ENCODE measurements at regions not wholly inside any gene's neighbourhood (a gene's known extent, or its start where the extent isn't known, plus 50 kb on each side); places are given as distances from the start of the nearest gene placed in this dataset.

GRCh38 chr4:146062340-146062739 lies 113.2 kb upstream of the LSM6 start:
- H3K4me3 ChIP-seq, result no peak overlapping the region
- H3K4me1 ChIP-seq, result no peaks in the 10 kb centered on the region
- no peak overlapping the region for H3K9ac ChIP-seq (ENCODE audit: low read depth in 2 of 2, low read length in 2 of 2)
- no peak for TF ChIP-seq CTCF (IDR thresholded peaks at IDR 0.05)
- H3K36me3 ChIP-seq, result no peaks in the 10 kb centered on the region
- DNase-seq, result no peak
- H3K27me3 ChIP-seq, result no peaks in the 10 kb centered on the region
- no peak overlapping the region for H3K27ac ChIP-seq
- intact Hi-C loops (cut with DNase I), result no loop called here
- no peaks in the 10 kb centered on the region for H3K9me3 ChIP-seq

- H3K9me3 ChIP-seq, result no peaks in the 10 kb centered on the region
- H3K4me1 ChIP-seq, result no peaks in the 10 kb centered on the region
- H3K27me3 ChIP-seq, result no peaks in the 10 kb centered on the region
- no peak overlapping the region for H3K9ac ChIP-seq (ENCODE audit: low read depth in 2 of 2, low read length in 2 of 2)
- no peaks in the 10 kb centered on the region for H3K36me3 ChIP-seq
- no peak for DNase-seq
- H3K27ac ChIP-seq, result no peak overlapping the region
- intact Hi-C loops (cut with DNase I), result no loop called here
- no peak for TF ChIP-seq CTCF (IDR thresholded peaks at IDR 0.05)
- H3K4me3 ChIP-seq, result no peak overlapping the region
Observed at GRCh38 chr4:146061610-146062334, 113.7 kb upstream of the LSM6 start.

- Histone ChIP-seq H3K4me1 (no peaks in the 10 kb centered on the region), H3K9me3 (no peaks in the 10 kb centered on the region), H3K27me3 (no peaks in the 10 kb centered on the region), H3K4me3 (no peak overlapping the region), H3K36me3 (no peaks in the 10 kb centered on the region), H3K27ac (no peak overlapping the region), H3K9ac (ENCODE audit: low read depth in 2 of 2, low read length in 2 of 2) (no peak overlapping the region)
- DNase-seq, result no peak
- TF ChIP-seq CTCF (IDR thresholded peaks at IDR 0.05), result no peak
- intact Hi-C loops (cut with DNase I), result no loop called here
Observed at GRCh38 chr4:146059865-146060264, 115.7 kb upstream of the LSM6 start.

- no peaks in the 10 kb centered on the region for H3K4me1 ChIP-seq
- H3K9me3 ChIP-seq, result no peaks in the 10 kb centered on the region
- H3K27ac ChIP-seq, result no peak overlapping the region
- no peak overlapping the region for H3K9ac ChIP-seq (ENCODE audit: low read depth in 2 of 2, low read length in 2 of 2)
- H3K27me3 ChIP-seq, result no peaks in the 10 kb centered on the region
- TF ChIP-seq CTCF (IDR thresholded peaks at IDR 0.05), result no peak
- DNase-seq, result no peak
- H3K36me3 ChIP-seq, result no peaks in the 10 kb centered on the region
- H3K4me3 ChIP-seq, result no peak overlapping the region
- intact Hi-C loops (cut with DNase I), result no loop called here
Observed at GRCh38 chr4:146059151-146059550, 116.4 kb upstream of the LSM6 start.

GRCh38 chr4:146058531-146058930 lies 117.0 kb upstream of the LSM6 start:
- no peaks in the 10 kb centered on the region for H3K36me3 ChIP-seq
- H3K9ac ChIP-seq (ENCODE audit: low read depth in 2 of 2, low read length in 2 of 2), result no peak overlapping the region
- H3K4me3 ChIP-seq, result no peak overlapping the region
- H3K9me3 ChIP-seq, result no peaks in the 10 kb centered on the region
- H3K27ac ChIP-seq, result no peak overlapping the region
- no peaks in the 10 kb centered on the region for H3K4me1 ChIP-seq
- no peak for TF ChIP-seq CTCF (IDR thresholded peaks at IDR 0.05)
- intact Hi-C loops (cut with DNase I), result no loop called here
- no peaks in the 10 kb centered on the region for H3K27me3 ChIP-seq
- no peak for DNase-seq
